ENCODE measurements at regions not wholly inside any gene's neighbourhood (a gene's known extent, or its start where the extent isn't known, plus 50 kb on each side); places are given as distances from the start of the nearest gene placed in this dataset.

- TF ChIP-seq CTCF (IDR thresholded peaks at IDR 0.05) (no peak), POLR2AphosphoS5 (IDR thresholded peaks at IDR 0.05) (no peak)
Observed at GRCh38 chr1:201617157-201617556, 78.2 kb downstream of the NAV1 start.
